ENCODE measurements at regions not wholly inside any gene's neighbourhood (a gene's known extent, or its start where the extent isn't known, plus 50 kb on each side); places are given as distances from the start of the nearest gene placed in this dataset.
"Not testable (repeated sequence)": the region's sequence is repeated elsewhere in the genome, so short reads cannot be mapped to it uniquely, and the experiment has no call there.

- DNase-seq = not testable (repeated sequence)
Observed at GRCh38 chr3:197459571-197459970, 96.2 kb downstream of the BDH1 start.

GRCh38 chr3:197458906-197459470, 96.8 kb downstream of the BDH1 start:
- no peak for DNase-seq

- DNase-seq = no peak
Observed at GRCh38 chr3:197458179-197458707, 97.5 kb downstream of the BDH1 start.

- DNase-seq = no peak
Observed at GRCh38 chr3:197456261-197457091, 99.3 kb downstream of the BDH1 start.

GRCh38 chr3:197454841-197455240, 100.9 kb downstream of the BDH1 start:
- not testable (repeated sequence) for DNase-seq

- no peak for DNase-seq
Observed at GRCh38 chr3:197454014-197454413, 101.8 kb downstream of the BDH1 start.

- DNase-seq = no peak
Observed at GRCh38 chr3:197450810-197451209, 105.0 kb downstream of the BDH1 start.

- DNase-seq = no peak
Observed at GRCh38 chr3:197450308-197450707, 105.5 kb downstream of the BDH1 start.

- DNase-seq = not testable (repeated sequence)
Observed at GRCh38 chr3:197449181-197449580, 106.6 kb downstream of the BDH1 start.

- DNase-seq = not testable (repeated sequence)
Observed at GRCh38 chr3:197447781-197448180, 108.0 kb downstream of the BDH1 start.

GRCh38 chr3:197447057-197447456, 108.7 kb downstream of the BDH1 start:
- no peak for DNase-seq

- no peak for DNase-seq
Observed at GRCh38 chr3:197446700-197447056, 109.1 kb downstream of the BDH1 start.

GRCh38 chr3:197445896-197446699, 109.7 kb downstream of the BDH1 start:
- no peak for DNase-seq

GRCh38 chr3:197444793-197445379, 110.9 kb downstream of the BDH1 start:
- DNase-seq = no peak

GRCh38 chr3:197443506-197443905, 112.3 kb downstream of the BDH1 start:
- DNase-seq = no peak

- no peak for DNase-seq
Observed at GRCh38 chr3:197440717-197441303, 115.0 kb downstream of the BDH1 start.

GRCh38 chr3:197438906-197439305, 116.9 kb downstream of the BDH1 start:
- no peak for DNase-seq

GRCh38 chr3:197435426-197435825, 120.3 kb downstream of the BDH1 start:
- no peak for DNase-seq

- no peak for DNase-seq
Observed at GRCh38 chr3:197434830-197435229, 120.9 kb downstream of the BDH1 start.

GRCh38 chr3:197432384-197433127, 123.2 kb downstream of the BDH1 start:
- DNase-seq = no peak

- DNase-seq = no peak
Observed at GRCh38 chr3:197431346-197431910, 124.3 kb downstream of the BDH1 start.

GRCh38 chr3:197430934-197431333, 124.8 kb downstream of the BDH1 start:
- no peak for DNase-seq
